T-helper 1 cell treated with Interleukin-12 subunit alpha and Interleukin-12 subunit beta and Interleukin-4 antibody, amounts not matched to agents 30 μg/mL and 1 μg/mL, for 36 hours (primary cell): ENCODE measurements at regions not wholly inside any gene's neighbourhood (a gene's known extent, or its start where the extent isn't known, plus 50 kb on each side); places are given as distances from the start of the nearest gene placed in this dataset.

Source experiments
- H3K27ac Mint-ChIP-seq: one replicate; pipeline ENCODE4 v1.8.0; 2021; ENCODE audit warnings: mild to moderate bottlenecking, mixed read lengths
- H3K27me3 Mint-ChIP-seq: one replicate; pipeline ENCODE4 v1.8.0; 2021; ENCODE audit warnings: low read depth, mixed read lengths
- H3K36me3 Mint-ChIP-seq: one replicate; pipeline ENCODE4 v1.8.0; 2021; ENCODE audit warnings: low read depth, mixed read lengths
- H3K4me1 Mint-ChIP-seq: one replicate; pipeline ENCODE4 v1.8.0; 2021; ENCODE audit warnings: low read depth, mixed read lengths
- H3K4me3 Mint-ChIP-seq: one replicate; pipeline ENCODE4 v1.8.0; 2021; ENCODE audit warnings: mild to moderate bottlenecking, moderate library complexity, mixed read lengths
- H3K9me3 Mint-ChIP-seq: one replicate; pipeline ENCODE4 v1.8.0; 2021; ENCODE audit warnings: mixed read lengths

DNA sequence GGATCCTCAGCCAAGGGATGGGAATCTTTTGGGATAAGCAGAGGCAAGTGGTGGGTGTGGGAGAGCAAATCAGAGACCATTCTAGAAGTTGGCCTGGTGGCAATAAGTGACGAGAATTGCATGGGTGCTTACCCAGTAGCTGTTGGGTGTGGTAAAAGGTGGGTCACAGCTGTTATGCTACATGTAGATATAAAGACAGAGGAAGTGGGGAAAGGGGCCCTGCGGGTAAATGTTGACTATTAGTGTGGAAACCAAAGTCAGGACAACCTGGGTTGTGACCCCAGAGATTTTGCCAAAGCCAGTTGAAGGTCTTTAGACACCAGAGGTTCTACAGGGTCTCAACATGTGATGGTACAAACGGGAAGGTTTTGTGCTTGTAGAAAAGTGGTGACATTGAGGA is 443.6 kb upstream of the HNRNPA3 start:
- Mint-ChIP-seq H3K9me3 (peaks cover 10% of the 10 kb centered on the region), H3K27me3 (peaks cover 6% of the 10 kb centered on the region), H3K4me1 (no peaks in the 10 kb centered on the region), H3K27ac (no peak overlapping the region), H3K36me3 (no peaks in the 10 kb centered on the region), H3K4me3 (no peak overlapping the region)

DNA sequence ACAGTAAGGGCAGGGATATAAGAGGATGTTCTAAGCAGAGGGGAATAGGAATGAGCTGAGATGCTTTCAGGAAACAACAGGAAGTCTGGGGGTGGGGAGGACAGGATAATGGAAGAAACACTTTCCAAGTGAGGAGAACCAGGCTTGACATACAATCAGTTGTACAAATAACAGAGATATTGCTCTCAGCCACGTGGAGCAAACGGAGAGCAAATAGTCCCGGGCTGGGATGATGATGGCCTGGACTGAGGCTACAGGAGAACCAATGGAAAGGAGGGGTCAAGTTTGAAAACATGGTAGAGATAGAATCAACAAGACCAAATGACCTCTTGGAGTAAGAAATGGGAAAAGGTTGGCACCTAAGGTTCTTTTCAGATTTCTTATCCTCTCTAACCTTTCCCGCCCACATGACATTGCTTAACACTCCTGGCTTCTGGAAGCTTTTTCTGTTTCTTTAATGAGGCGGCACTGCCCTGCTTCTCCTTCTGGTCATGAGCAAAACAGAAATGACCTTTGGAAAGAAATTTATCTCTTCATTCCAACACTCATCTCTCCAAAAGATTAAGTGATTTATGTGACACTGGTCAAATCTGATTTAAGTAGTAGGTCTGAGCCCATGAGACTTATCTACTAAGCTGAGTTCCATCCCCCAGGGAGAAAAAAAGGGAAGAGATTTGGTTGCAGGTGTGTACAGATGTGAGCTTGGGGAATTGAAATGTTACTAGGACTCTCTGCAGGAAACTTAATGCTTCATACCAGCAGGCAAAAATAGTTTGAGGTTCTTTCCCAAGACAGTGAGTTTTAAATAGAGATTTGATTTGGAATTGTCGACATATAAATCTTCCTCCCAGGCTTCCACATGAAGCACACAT is 442.9 kb upstream of the HNRNPA3 start:
- Mint-ChIP-seq H3K27ac (no peak overlapping the region), H3K4me3 (no peak overlapping the region), H3K36me3 (no peaks in the 10 kb centered on the region), H3K4me1 (no peaks in the 10 kb centered on the region), H3K27me3 (peaks cover 6% of the 10 kb centered on the region), H3K9me3 (peaks cover 14% of the 10 kb centered on the region)

DNA sequence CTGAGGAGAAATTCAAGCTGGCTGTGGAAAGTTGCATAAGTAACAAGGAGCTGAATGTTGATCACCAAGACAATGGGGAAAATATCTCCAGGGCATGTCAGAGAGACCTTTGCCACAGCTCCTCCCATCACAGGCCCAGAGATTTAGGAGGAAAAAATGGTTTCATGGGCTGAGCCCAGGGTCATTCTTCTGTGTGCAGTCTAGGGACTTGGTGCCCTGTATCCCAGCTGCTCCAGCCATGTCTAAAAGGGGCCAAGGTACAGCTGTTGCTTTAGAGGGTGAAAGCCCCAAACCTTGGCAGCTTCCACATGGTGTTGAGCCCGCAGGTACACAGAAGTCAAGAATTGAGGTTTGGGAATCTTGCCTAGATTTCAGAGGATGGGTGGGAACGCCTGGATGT is 439.8 kb upstream of the HNRNPA3 start:
- H3K9me3 Mint-ChIP-seq, result peaks cover 14% of the 10 kb centered on the region
- H3K27ac Mint-ChIP-seq, result no peak overlapping the region
- H3K4me1 Mint-ChIP-seq, result no peaks in the 10 kb centered on the region

DNA sequence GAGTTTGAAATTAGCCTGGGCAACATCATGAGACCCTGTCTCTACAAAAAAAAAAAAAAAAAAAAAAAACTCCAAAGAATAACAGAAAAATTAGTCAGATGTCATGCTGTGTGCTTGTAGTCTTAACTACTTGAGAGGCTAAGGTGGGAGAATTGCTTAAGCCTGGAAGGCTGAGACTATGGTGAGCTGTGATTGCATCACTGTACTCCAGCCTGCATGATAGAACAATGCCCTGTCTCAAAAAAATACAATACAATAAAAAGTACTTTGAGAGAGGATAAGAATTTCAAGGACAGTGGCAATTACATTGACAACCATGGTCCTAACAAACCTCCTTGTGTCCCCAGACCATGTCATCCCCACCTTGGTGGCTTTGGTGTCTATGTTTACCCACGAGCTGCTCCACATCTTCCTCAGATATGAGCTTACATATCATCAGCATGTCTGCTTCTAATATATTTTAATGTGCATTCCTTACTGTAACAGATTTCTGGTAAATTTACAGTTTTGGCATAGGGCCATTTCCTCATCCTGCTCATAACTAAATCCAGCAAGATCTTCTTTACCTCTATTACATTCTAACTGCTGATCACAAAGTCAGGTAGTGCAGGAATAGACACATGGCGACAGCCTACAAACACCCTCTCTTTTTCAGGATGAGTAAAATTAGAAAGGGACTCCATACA is 437.7 kb upstream of the HNRNPA3 start:
- Mint-ChIP-seq H3K4me1 (no peaks in the 10 kb centered on the region), H3K36me3 (no peaks in the 10 kb centered on the region), H3K9me3 (peaks cover 14% of the 10 kb centered on the region), H3K27me3 (peaks cover 1% of the 10 kb centered on the region), H3K4me3 (no peak overlapping the region), H3K27ac (no peak overlapping the region)

More for the DNA sequence above, 439.8 kb upstream of the HNRNPA3 start:
- Mint-ChIP-seq H3K27me3 (peaks cover 6% of the 10 kb centered on the region), H3K36me3 (no peaks in the 10 kb centered on the region), H3K4me3 (no peak overlapping the region)

DNA sequence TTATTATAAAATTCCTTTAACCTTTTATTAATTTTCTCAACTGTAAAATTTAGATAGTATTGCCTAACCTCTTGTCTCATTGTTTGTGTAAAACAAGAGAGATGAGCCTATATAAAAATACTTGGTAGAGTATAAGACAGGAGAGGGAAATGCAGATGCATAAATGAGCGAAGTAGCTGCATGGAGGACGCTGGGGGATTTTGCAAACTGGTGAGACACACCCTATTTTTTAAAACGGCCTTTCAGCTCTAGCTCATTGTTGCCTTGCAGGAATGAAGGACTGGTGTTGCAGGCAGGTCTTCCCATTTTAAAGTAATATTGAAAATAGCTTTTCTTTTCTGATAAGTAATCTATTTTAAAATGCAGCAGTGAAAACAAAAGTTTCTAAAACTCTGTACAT is 435.3 kb upstream of the HNRNPA3 start:
- Mint-ChIP-seq H3K4me1 (peaks cover 3% of the 10 kb centered on the region), H3K4me3 (no peak overlapping the region), H3K27ac (no peak overlapping the region), H3K36me3 (peaks cover 2% of the 10 kb centered on the region), H3K27me3 (no peaks in the 10 kb centered on the region), H3K9me3 (peaks cover 28% of the 10 kb centered on the region)

DNA sequence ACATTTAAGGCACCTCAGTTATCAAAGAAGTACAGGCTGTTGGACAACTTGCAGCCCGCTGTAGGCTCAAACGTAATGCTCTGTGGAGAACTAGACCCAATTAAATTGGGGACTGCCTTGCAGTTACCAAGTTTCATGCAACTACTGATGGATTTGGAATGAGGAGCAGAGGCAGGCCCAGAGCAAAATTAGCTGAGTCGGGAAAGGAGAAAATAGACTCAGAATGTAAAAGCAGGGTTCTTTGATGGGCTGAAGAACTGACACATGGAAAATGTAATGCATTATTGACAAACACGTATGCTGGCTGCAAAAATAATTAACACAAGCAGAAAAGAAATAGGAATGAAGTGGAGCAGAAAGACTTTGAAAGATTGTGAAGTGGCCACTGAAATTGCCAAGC is 432.7 kb upstream of the HNRNPA3 start:
- Mint-ChIP-seq H3K27ac (no peak overlapping the region), H3K36me3 (peaks cover 2% of the 10 kb centered on the region), H3K4me1 (peaks cover 3% of the 10 kb centered on the region), H3K4me3 (no peak overlapping the region), H3K27me3 (peaks cover 5% of the 10 kb centered on the region), H3K9me3 (peaks cover 22% of the 10 kb centered on the region)

DNA sequence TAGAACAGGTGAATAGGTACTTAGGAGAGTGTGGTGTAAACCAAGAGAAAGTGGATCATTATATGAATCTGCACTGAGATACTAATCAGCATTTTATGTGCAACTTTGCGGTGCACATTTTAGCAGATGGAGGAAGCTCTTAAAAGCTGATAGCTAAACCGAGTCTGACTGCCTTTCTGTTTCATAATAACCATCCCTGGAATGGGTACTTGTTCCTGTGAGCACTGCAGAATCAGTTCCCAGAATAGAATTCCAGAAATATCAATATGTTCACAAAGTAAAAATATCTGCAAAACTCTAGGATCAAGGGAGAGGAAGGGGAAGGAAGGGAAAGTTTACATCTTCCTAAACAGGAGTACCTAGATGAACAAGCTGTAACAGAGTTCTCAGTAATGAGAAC is 432.2 kb upstream of the HNRNPA3 start:
- Mint-ChIP-seq H3K27ac (no peak overlapping the region), H3K36me3 (peaks cover 2% of the 10 kb centered on the region), H3K4me3 (no peak overlapping the region), H3K27me3 (peaks cover 5% of the 10 kb centered on the region), H3K9me3 (peaks cover 22% of the 10 kb centered on the region), H3K4me1 (peaks cover 3% of the 10 kb centered on the region)

DNA sequence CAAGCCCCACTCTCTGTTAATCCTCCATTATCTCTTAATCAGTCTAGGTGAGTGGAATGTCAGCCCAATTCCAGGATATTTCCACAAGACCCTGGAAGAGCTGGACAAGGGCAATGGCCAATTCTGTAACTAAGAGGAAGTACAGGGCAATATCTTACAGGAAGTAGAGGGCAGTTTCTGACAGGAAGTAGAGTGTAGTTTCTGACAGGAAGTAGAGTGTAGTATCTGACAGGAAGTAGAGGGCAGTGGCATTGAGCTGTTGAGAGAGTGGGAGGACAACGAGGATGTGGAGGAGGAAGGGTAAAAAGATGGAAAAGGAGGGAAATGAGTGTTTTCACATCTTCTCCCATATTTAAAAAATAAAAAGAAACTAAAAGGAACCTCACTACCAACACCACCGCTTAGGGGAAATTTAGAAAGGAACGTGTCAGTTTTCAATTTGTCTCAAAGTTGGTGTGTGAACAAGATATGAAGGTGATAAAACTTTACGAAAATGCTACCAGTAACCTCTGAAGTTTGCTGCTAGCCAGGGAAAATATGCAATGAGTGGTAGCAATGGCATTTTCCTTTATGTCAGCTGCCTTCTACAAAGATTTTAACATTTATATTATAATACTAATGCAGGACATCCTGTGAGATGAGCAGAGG is 430.9 kb upstream of the HNRNPA3 start:
- H3K4me1 Mint-ChIP-seq, result peaks cover 3% of the 10 kb centered on the region
- peaks cover 5% of the 10 kb centered on the region for H3K27me3 Mint-ChIP-seq
- peak overlapping the region; percentile 8 for H3K4me3 Mint-ChIP-seq
- H3K9me3 Mint-ChIP-seq, result peaks cover 22% of the 10 kb centered on the region
- H3K27ac Mint-ChIP-seq, result no peak overlapping the region
- H3K36me3 Mint-ChIP-seq, result peaks cover 2% of the 10 kb centered on the region

DNA sequence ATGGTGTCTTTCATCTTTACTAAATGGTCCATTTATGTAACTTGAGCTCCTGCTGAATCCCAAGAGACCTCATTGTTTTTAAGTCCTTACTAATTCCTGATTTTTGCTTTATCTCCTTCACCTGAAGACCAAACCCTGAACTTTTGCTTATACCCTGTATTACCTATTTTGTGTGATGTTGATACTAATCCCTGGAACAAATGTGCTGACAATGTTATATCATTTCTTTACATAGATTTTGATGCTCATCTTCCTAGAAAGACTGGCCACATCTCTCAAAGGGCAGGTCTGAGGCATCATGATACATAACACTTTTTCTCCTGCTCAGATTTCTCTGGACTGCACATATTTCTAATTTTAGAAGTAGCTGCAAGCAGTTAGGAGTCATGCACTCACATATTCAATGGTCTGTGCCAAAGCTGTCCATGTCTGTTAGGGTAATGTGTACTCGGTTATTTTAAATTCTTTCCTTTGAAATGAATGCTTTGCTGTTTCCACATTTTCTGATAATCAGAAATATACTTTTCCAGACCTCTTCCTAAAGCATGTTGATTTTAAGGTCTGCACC is 427.9 kb upstream of the HNRNPA3 start:
- Mint-ChIP-seq H3K4me3 (no peak overlapping the region), H3K36me3 (peaks cover 2% of the 10 kb centered on the region), H3K27me3 (peaks cover 5% of the 10 kb centered on the region), H3K4me1 (peaks cover 3% of the 10 kb centered on the region), H3K27ac (no peak overlapping the region), H3K9me3 (peaks cover 22% of the 10 kb centered on the region)

DNA sequence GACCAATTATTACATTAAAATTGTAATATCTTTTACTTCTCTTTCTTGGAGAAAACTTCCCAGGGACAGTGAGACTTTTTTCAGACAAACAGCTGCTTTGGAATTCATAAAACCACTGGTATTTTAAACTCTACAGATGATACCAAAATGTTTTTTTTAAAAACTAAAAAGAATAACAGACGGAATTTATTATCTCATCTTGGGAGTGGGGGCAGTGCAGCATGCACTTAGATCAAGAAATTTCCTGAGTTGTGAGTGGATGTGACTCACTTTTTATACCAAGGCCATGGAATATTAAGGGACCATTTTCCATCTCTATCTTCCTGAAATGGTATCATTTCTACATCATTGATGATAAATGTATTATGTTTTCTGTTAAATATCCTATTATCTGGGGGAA is 422.8 kb upstream of the HNRNPA3 start:
- H3K9me3 Mint-ChIP-seq, result no peaks in the 10 kb centered on the region
- H3K4me3 Mint-ChIP-seq, result no peak overlapping the region
- H3K36me3 Mint-ChIP-seq, result no peaks in the 10 kb centered on the region
- H3K27me3 Mint-ChIP-seq, result peaks cover 14% of the 10 kb centered on the region
- H3K4me1 Mint-ChIP-seq, result no peaks in the 10 kb centered on the region
- no peak overlapping the region for H3K27ac Mint-ChIP-seq

DNA sequence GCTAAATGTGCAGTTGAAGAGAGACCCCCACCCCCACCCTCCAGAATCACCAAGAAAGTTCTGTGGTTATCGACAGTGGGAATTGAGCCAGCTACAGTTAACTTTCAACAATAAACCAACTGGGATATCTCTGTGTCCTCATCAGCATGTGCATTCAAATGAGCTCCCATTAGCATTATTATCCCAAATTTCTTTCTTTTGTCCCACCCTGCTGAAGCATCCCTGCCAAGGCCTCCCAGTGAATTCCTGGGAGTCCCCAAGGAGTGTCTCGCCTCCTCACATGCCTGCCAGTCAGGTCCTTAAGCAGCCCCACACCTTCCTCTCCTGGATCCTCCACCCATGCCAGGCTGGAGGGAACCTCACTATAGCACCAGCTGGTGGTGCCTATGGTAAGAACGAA is 422.1 kb upstream of the HNRNPA3 start:
- H3K4me3 Mint-ChIP-seq, result no peak overlapping the region

DNA sequence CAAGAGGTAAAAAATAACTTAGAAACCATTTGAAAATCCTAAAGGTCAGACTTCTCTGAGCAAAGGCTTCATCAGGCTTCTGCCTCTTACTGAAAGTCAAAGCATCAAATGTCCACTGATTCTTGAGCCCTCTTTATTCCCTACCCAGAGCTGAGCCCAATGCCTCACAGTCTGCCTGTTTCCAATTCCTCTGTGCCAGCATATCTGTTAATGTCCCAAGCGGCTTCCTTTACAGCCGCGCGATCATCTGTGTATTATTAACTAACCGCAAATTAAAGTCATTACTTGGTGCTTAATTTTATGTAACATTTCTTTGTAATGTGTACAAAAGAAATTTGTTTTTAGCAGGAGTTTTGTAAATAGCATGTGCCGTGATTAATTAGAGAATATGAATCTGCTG is 418.8 kb upstream of the HNRNPA3 start:
- Mint-ChIP-seq H3K9me3 (no peaks in the 10 kb centered on the region), H3K4me1 (no peaks in the 10 kb centered on the region), H3K27ac (no peak overlapping the region), H3K27me3 (peaks cover 19% of the 10 kb centered on the region), H3K4me3 (no peak overlapping the region), H3K36me3 (no peaks in the 10 kb centered on the region)

More for the DNA sequence above, 422.1 kb upstream of the HNRNPA3 start:
- H3K27ac Mint-ChIP-seq, result no peak overlapping the region
- no peaks in the 10 kb centered on the region for H3K4me1 Mint-ChIP-seq
- no peaks in the 10 kb centered on the region for H3K9me3 Mint-ChIP-seq
- peaks cover 15% of the 10 kb centered on the region for H3K27me3 Mint-ChIP-seq
- H3K36me3 Mint-ChIP-seq, result no peaks in the 10 kb centered on the region

DNA sequence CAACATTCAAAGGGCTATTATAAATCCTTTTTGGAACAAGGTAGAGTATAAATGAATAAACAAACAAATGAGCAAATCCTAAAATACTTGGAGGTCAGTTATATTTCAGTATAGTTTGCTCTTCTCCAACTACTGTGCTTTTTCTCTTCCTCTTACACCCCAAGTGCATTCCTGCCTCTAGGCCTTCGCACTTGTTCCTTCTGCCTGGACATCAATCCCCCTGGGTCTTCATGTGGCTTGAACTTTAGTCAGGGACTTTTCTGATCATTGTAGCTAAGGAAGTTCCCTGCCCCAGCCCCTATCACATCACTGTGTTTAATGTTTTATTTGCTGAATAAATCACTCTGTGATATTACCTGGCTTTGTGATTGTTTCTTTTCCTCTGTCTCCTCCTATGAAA is 418.2 kb upstream of the HNRNPA3 start:
- peaks cover 19% of the 10 kb centered on the region for H3K27me3 Mint-ChIP-seq
- no peak overlapping the region for H3K4me3 Mint-ChIP-seq
- no peaks in the 10 kb centered on the region for H3K9me3 Mint-ChIP-seq
- H3K36me3 Mint-ChIP-seq, result no peaks in the 10 kb centered on the region
- H3K4me1 Mint-ChIP-seq, result no peaks in the 10 kb centered on the region
- H3K27ac Mint-ChIP-seq, result no peak overlapping the region

DNA sequence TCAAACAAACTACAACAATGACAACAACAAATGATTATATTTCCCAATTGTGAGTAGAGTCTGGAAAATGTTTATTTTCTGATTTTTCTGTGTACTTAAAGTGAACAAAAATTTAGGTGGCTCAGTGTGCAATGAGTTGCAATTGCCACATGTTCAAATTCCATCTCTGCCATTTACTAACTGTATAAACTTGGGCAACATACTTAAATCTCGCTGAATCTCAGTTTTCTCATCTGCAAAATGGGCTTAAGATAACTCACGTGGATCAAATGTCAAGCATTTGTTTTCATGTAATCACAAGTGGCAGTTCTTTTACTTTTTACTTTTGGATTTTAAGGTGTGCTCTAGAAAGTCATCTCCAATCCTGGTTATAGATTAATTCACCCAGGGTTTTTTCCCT is 416.8 kb upstream of the HNRNPA3 start:
- no peak overlapping the region for H3K4me3 Mint-ChIP-seq
- H3K27me3 Mint-ChIP-seq, result peaks cover 15% of the 10 kb centered on the region
- no peaks in the 10 kb centered on the region for H3K36me3 Mint-ChIP-seq
- no peaks in the 10 kb centered on the region for H3K9me3 Mint-ChIP-seq
- H3K4me1 Mint-ChIP-seq, result no peaks in the 10 kb centered on the region
- H3K27ac Mint-ChIP-seq, result no peak overlapping the region
